Kidney (tissue), 13 donors: ENCODE measurements at regions not wholly inside any gene's neighbourhood (a gene's known extent, or its start where the extent isn't known, plus 50 kb on each side); places are given as distances from the start of the nearest gene placed in this dataset.

Experiments used
- DNase-seq, 5 donors: peaks; one replicate each; pipeline ENCODE4 v3.0.0-alpha.2; 2013 to 2020
- FAIRE-seq: peaks from 2 replicates; lab custom pipeline; 2012; peaks lifted over from hg19 to GRCh38; lab: Jason Lieb, UNC
- H3K27ac ChIP-seq, 2 donors: one replicate each; pipeline ENCODE4 v1.7.0; 2013; ENCODE audit warnings: low read depth in 2 of 2, low read length in 2 of 2, inconsistent platforms in 1 of 2
- H3K27me3 ChIP-seq: one replicate; pipeline ENCODE4 v1.7.1; 2013; ENCODE audit warnings: low read length, inconsistent platforms; ENCODE audit not compliant: control insufficient read depth, insufficient read depth
- H3K36me3 ChIP-seq, 3 donors: one replicate each; pipeline versions ENCODE4 v1.7.0 to v1.7.1; 2013; ENCODE audit warnings: low read length in 3 of 3, control low read depth in 1 of 3, inconsistent platforms in 1 of 3; ENCODE audit not compliant: insufficient read depth in 3 of 3, control insufficient read depth in 2 of 3
- H3K4me1 ChIP-seq, 3 donors: one replicate each; pipeline versions ENCODE4 v1.7.0 to v1.7.1; 2013; ENCODE audit warnings: low read length in 3 of 3, inconsistent platforms in 1 of 3, low read depth in 1 of 3; ENCODE audit not compliant: control insufficient read depth in 2 of 3, insufficient read depth in 2 of 3
- H3K4me3 ChIP-seq, 3 donors: one replicate each; pipeline versions ENCODE4 v1.7.0 to v1.8.1; 2013; ENCODE audit warnings: low read length in 3 of 3, control low read depth in 1 of 3, inconsistent platforms in 1 of 3
- H3K9ac ChIP-seq, 3 donors: one replicate each; pipeline versions ENCODE4 v1.7.0 to v1.7.1; 2013; ENCODE audit warnings: low read length in 3 of 3, control low read depth in 1 of 3, inconsistent platforms in 1 of 3
- H3K9me3 ChIP-seq, 3 donors: one replicate each; pipeline versions ENCODE4 v1.7.0 to v1.7.1; 2013; ENCODE audit warnings: low read length in 3 of 3, control low read depth in 1 of 3, inconsistent platforms in 1 of 3; ENCODE audit not compliant: control insufficient read depth in 2 of 3, insufficient read depth in 1 of 3
- intact Hi-C: fragments of 100-400 bp; cut with DNase I; formaldehyde crosslinking; loops from one replicate; pipeline ENCODE4 v1.11.1; 2022
- TF ChIP-seq, protein P1 (sequence below): IDR thresholded peaks from 3 replicates; pipeline ENCODE4 v1.5.1; 2012; ENCODE audit warnings: mild to moderate bottlenecking, moderate library complexity, borderline replicate concordance; ENCODE audit not compliant: insufficient read depth; ENCODE audit errors: extremely low read depth
- donor health status: control.
- donor health status: control.
- donor health status: control.
- donor health status: control.
- donor health status: control.
- donor health status: DM: yes; HTN: yes; CAD: no.
- donor health status: Normal renal cell carcinoma (clear cell type).

GRCh38 chr2:191622374-191623320 is 55.3 kb upstream of the NABP1 start:
- FAIRE-seq (no peak), DNase-seq (no peak)
- Histone ChIP-seq H3K27me3 (no peaks in the 10 kb centered on the region), H3K4me1 (no peaks in the 10 kb centered on the region), H3K36me3 (no peaks in the 10 kb centered on the region), H3K9ac (no peak overlapping the region), H3K27ac (no peak overlapping the region), H3K9me3 (no peaks in the 10 kb centered on the region), H3K4me3 (no peak overlapping the region)
- TF ChIP-seq, protein P1, sequence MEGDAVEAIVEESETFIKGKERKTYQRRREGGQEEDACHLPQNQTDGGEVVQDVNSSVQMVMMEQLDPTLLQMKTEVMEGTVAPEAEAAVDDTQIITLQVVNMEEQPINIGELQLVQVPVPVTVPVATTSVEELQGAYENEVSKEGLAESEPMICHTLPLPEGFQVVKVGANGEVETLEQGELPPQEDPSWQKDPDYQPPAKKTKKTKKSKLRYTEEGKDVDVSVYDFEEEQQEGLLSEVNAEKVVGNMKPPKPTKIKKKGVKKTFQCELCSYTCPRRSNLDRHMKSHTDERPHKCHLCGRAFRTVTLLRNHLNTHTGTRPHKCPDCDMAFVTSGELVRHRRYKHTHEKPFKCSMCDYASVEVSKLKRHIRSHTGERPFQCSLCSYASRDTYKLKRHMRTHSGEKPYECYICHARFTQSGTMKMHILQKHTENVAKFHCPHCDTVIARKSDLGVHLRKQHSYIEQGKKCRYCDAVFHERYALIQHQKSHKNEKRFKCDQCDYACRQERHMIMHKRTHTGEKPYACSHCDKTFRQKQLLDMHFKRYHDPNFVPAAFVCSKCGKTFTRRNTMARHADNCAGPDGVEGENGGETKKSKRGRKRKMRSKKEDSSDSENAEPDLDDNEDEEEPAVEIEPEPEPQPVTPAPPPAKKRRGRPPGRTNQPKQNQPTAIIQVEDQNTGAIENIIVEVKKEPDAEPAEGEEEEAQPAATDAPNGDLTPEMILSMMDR: no peak
- intact Hi-C loops: no loop called here

DNA sequence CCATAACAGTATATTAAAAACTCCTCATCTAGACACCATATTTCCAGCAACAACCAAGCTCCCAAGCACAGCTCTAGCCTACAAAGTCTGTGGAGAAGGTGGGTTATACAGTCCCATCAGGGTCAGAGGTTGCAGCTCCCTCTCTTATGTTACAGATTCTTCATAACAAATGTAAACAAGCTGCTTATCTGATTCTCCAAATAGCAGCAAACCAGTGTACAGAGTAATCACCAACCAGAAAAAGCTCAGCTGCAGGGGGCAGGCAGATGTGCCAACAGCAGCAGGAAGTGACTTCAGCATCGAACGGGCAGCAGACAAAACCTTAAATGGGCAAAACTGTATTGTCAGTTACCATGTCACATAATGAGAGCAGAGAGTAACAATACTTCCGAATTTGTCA is 52.9 kb upstream of the NABP1 start:
- TF ChIP-seq, protein P1: no peak
- H3K27ac ChIP-seq: no peak overlapping the region
- DNase-seq (no peak), FAIRE-seq (no peak)
- H3K9me3 ChIP-seq: no peaks in the 10 kb centered on the region
- H3K27me3 ChIP-seq: no peaks in the 10 kb centered on the region
- H3K4me1 ChIP-seq: no peaks in the 10 kb centered on the region
- intact Hi-C loops: no loop called here
- H3K36me3 ChIP-seq: no peaks in the 10 kb centered on the region
- H3K9ac ChIP-seq: no peak overlapping the region
- no peak overlapping the region for H3K4me3 ChIP-seq

GRCh38 chr2:191625446-191625845 is 52.5 kb upstream of the NABP1 start:
- H3K9me3 ChIP-seq: no peaks in the 10 kb centered on the region
- FAIRE-seq (no peak), DNase-seq (no peak)
- no peak overlapping the region for H3K9ac ChIP-seq
- H3K4me3 ChIP-seq: no peak overlapping the region
- TF ChIP-seq, protein P1: no peak
- no peaks in the 10 kb centered on the region for H3K36me3 ChIP-seq
- H3K4me1 ChIP-seq: no peaks in the 10 kb centered on the region
- H3K27me3 ChIP-seq: no peaks in the 10 kb centered on the region
- H3K27ac ChIP-seq: no peak overlapping the region
- intact Hi-C loops: no loop called here
